ENCODE measurements at regions not wholly inside any gene's neighbourhood (a gene's known extent, or its start where the extent isn't known, plus 50 kb on each side); places are given as distances from the start of the nearest gene placed in this dataset.

DNA sequence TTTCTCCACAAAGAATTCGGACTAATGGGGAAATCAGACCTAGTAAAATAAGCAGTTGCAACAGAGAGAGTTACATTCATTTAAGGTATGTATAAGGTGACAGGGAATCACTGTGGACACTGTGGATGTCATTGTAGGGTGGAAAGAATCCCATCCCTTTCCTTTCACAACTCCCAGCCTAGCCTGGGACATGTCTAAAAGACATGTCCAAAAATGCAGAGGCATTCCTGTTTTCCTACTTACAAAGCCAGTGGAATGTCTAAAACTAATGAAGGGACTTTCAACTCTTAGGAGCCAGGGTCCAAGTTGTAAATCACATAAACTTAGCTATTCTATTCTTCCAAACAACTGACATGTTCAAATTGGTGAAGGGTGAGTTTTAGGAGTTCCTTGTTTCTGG lies 511.0 kb downstream of the PRELID2 start:
- TF ChIP-seq, protein P1, sequence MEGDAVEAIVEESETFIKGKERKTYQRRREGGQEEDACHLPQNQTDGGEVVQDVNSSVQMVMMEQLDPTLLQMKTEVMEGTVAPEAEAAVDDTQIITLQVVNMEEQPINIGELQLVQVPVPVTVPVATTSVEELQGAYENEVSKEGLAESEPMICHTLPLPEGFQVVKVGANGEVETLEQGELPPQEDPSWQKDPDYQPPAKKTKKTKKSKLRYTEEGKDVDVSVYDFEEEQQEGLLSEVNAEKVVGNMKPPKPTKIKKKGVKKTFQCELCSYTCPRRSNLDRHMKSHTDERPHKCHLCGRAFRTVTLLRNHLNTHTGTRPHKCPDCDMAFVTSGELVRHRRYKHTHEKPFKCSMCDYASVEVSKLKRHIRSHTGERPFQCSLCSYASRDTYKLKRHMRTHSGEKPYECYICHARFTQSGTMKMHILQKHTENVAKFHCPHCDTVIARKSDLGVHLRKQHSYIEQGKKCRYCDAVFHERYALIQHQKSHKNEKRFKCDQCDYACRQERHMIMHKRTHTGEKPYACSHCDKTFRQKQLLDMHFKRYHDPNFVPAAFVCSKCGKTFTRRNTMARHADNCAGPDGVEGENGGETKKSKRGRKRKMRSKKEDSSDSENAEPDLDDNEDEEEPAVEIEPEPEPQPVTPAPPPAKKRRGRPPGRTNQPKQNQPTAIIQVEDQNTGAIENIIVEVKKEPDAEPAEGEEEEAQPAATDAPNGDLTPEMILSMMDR (IDR thresholded peaks at IDR 0.05): no peak

DNA sequence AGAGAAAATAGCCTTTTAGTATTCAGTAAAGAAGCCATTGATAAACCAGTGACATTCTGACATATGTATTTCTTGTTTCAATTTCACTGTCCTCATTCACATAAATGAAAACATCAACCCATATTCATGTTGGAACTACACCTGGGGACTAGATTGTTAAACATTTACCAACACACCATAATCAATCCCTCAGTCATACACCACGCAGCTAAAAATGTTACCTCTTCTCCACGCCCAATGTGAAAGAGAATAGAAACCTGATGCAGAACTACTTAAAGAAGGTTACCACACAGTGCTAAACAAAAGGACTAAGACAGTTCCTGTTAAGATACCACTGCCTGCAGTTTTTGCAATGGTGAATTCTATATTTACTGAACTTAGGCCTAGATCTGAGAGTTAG lies 518.9 kb downstream of the PRELID2 start:
- TF ChIP-seq, protein P1 (IDR thresholded peaks at IDR 0.05): no peak

DNA sequence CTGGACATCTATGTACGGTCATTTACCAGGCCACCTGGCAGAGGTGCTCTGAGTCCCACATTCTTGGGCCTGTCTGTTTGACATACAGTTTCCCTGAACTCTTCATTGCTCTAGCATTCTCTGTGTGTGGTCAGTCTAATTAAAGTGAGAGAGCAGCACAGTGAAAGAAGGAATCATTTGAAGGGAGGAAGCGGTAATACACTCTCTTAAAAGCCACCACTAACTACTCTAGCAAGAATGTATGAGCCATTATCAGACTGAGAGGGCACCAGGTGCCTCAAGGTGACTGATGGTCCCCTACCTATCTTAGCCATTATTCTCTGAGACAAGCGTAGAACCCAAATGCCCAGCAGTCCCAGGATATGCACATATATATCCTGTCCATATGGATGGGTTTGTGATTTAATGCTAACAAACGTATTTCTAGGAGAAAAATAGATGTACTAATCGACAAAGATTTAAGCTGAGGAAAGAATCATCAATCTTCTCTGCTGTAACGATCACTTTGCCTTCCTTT lies 527.2 kb downstream of the PRELID2 start:
- TF ChIP-seq, protein P1 (IDR thresholded peaks at IDR 0.05): no peak

DNA sequence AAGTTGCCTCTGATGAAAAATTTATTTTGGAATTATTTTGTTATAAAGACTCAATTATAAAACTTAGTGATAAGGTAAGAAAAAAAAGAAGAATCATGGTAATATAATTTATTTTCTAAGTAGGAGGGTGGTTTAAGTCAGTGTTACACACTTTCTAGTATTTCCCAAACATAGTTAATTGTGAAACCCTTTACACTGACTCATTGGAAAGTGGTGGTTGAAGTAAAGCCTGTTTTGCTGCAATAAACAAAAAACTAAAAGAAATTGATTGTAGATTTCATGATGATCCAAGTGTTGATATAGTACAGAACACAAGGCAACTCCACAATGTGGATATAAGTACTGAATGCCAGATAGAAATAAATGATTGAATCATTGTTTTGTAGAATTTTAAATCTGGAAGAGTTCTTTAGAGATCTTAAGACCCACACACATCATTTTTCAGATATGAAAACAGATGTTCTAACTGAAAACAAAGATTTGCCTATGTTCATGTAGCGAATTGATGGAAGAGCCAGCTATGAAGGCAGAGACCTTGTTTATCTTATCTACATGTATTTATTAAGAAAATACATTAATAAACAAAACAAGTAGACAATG lies 539.8 kb downstream of the PRELID2 start:
- TF ChIP-seq, protein P1 (IDR thresholded peaks at IDR 0.05): no peak

DNA sequence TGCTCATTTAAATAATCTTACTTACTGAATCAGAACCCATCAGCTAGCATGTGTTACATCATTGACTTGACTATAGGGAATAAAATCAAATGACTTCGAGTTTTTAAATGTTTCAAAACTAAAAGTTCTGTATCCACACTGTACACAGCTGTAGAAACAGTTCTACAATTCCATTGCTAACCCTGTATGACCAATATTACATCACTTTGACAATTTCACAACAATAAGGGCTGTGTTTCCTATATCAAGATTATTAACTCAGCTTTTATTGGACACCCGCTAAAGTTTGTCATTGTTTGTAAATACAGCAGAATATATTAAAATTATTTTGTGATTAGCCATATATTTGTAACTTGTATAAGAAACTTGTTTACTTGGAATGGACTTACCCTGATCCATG lies 540.8 kb downstream of the PRELID2 start:
- TF ChIP-seq, protein P1 (IDR thresholded peaks at IDR 0.05): no peak

DNA sequence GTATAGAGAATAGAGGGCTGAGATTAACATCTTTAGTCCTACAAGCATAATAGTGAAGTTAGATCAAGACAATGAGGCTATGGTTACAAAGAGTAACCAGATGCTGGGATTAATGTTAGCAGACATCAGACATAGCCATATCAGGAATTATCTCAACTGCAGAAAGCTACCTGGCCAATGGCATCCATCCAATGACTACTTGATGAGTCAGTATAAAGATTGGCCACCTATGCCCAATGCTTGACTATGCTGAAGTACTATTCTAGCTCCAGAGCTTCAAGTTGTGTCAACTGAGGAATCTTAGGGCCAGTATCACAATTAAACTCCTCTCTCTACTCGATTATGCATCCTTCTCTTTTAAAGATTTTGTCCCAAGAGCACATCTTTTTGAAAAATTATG lies 541.4 kb downstream of the PRELID2 start:
- TF ChIP-seq, protein P1 (IDR thresholded peaks at IDR 0.05): no peak

DNA sequence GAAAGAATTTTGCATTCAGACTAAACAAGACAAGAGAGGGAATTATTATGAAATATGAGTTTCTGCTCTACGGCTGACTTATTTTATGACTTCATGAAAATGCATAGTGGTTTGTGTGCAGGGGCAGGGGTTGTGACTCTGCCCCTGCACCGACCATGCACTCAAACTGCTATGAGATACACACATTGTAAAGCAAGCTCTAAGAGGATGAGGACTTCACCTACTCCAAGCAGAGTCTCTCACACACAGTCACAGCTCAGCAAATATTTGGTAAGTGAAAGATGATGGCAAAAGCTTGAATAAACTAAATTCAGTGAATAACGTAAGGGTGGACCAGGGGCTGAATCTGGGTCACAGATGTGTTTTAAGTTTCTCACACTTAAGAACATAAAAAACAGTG lies 542.9 kb downstream of the PRELID2 start:
- TF ChIP-seq, protein P1 (IDR thresholded peaks at IDR 0.05): no peak

Data from LNCAP (cell line).